ENCODE measurements at regions not wholly inside any gene's neighbourhood (a gene's known extent, or its start where the extent isn't known, plus 50 kb on each side); places are given as distances from the start of the nearest gene placed in this dataset.
A peak's percentile ranks its signal among the peaks of the same experiment; 100 is the strongest.
"Not testable (repeated sequence)": the region's sequence is repeated elsewhere in the genome, so short reads cannot be mapped to it uniquely, and the experiment has no call there.

- DNase-seq (ENCODE audit: low spot score in 2 of 2): no peak
Observed at GRCh38 chr4:3372264-3372932, 69.4 kb upstream of the HGFAC start.

GRCh38 chr4:3372933-3373465 lies 68.8 kb upstream of the HGFAC start:
- Mint-ChIP-seq H3K9me3 (no peaks in the 10 kb centered on the region), H3K27ac (no peak overlapping the region), H3K36me3 (no peaks in the 10 kb centered on the region)
- ATAC-seq: peak in 1 of 2 donors; percentile 50
- no peak for DNase-seq (ENCODE audit: low spot score in 2 of 2)

More at GRCh38 chr4:3372264-3372932, 69.4 kb upstream of the HGFAC start:
- Mint-ChIP-seq H3K9me3 (no peaks in the 10 kb centered on the region), H3K36me3 (no peaks in the 10 kb centered on the region), H3K27ac (no peak overlapping the region)
- ATAC-seq: no peak

GRCh38 chr4:3373468-3373867 lies 68.3 kb upstream of the HGFAC start:
- no peak for DNase-seq (ENCODE audit: low spot score in 2 of 2)
- no peak overlapping the region for H3K27ac Mint-ChIP-seq
- no peak for ATAC-seq
- no peaks in the 10 kb centered on the region for H3K36me3 Mint-ChIP-seq
- H3K9me3 Mint-ChIP-seq: no peaks in the 10 kb centered on the region

- H3K36me3 Mint-ChIP-seq: no peaks in the 10 kb centered on the region
- no peaks in the 10 kb centered on the region for H3K9me3 Mint-ChIP-seq
- ATAC-seq (no peak), DNase-seq (ENCODE audit: low spot score in 2 of 2) (no peak)
- H3K27ac Mint-ChIP-seq: peak overlapping the region in 1 of 2 donors; percentile 56
Observed at GRCh38 chr4:3374011-3374645, 67.6 kb upstream of the HGFAC start.

- peaks cover 1 to 2% of the 10 kb centered on the region in 2 donors for H3K9me3 Mint-ChIP-seq
- peak overlapping the region in 1 of 2 donors; percentile 56 for H3K27ac Mint-ChIP-seq
Observed at GRCh38 chr4:3374667-3375066, 67.1 kb upstream of the HGFAC start.

GRCh38 chr4:3375688-3376087 lies 66.1 kb upstream of the HGFAC start:
- Mint-ChIP-seq H3K36me3 (peaks cover 9 to 11% of the 10 kb centered on the region in 2 donors), H3K9me3 (peaks cover 6% of the 10 kb centered on the region in 2 donors), H3K27ac (no peak overlapping the region)
- ATAC-seq (no peak), DNase-seq (ENCODE audit: low spot score in 2 of 2) (no peak)

More at GRCh38 chr4:3374667-3375066, 67.1 kb upstream of the HGFAC start:
- peaks cover 1 to 3% of the 10 kb centered on the region in 2 donors for H3K36me3 Mint-ChIP-seq
- ATAC-seq: no peak
- DNase-seq (ENCODE audit: low spot score in 2 of 2): no peak

- H3K36me3 Mint-ChIP-seq: peaks cover 14 to 17% of the 10 kb centered on the region in 2 donors
- peaks cover 11 to 12% of the 10 kb centered on the region in 2 donors for H3K9me3 Mint-ChIP-seq
- no peak for ATAC-seq
- no peak overlapping the region for H3K27ac Mint-ChIP-seq
- no peak for DNase-seq (ENCODE audit: low spot score in 2 of 2)
Observed at GRCh38 chr4:3376266-3376665, 65.5 kb upstream of the HGFAC start.

GRCh38 chr4:3377557-3377956 lies 64.2 kb upstream of the HGFAC start:
- no peak overlapping the region for H3K27ac Mint-ChIP-seq
- H3K9me3 Mint-ChIP-seq: peaks cover 11 to 17% of the 10 kb centered on the region in 2 donors
- H3K36me3 Mint-ChIP-seq: peaks cover 14 to 18% of the 10 kb centered on the region in 2 donors
- no peak for ATAC-seq
- no peak for DNase-seq (ENCODE audit: low spot score in 2 of 2)

GRCh38 chr4:3380336-3380735 lies 61.4 kb upstream of the HGFAC start:
- H3K9me3 Mint-ChIP-seq: peaks cover 11 to 17% of the 10 kb centered on the region in 2 donors
- not testable (repeated sequence) for ATAC-seq; DNase-seq (ENCODE audit: low spot score in 2 of 2); H3K27ac Mint-ChIP-seq
- H3K36me3 Mint-ChIP-seq: peaks cover 14 to 18% of the 10 kb centered on the region in 2 donors

- not testable (repeated sequence) for ATAC-seq; H3K27ac Mint-ChIP-seq; DNase-seq (ENCODE audit: low spot score in 2 of 2)
- peaks cover 11 to 17% of the 10 kb centered on the region in 2 donors for H3K9me3 Mint-ChIP-seq
- peaks cover 14 to 18% of the 10 kb centered on the region in 2 donors for H3K36me3 Mint-ChIP-seq
Observed at GRCh38 chr4:3381208-3381607, 60.6 kb upstream of the HGFAC start.

- no peak for ATAC-seq
- H3K27ac Mint-ChIP-seq: no peak overlapping the region
- peaks cover 11 to 17% of the 10 kb centered on the region in 2 donors for H3K9me3 Mint-ChIP-seq
- no peak for DNase-seq (ENCODE audit: low spot score in 2 of 2)
- H3K36me3 Mint-ChIP-seq: peaks cover 14 to 18% of the 10 kb centered on the region in 2 donors
Observed at GRCh38 chr4:3382251-3382650, 59.5 kb upstream of the HGFAC start.

GRCh38 chr4:3384391-3384770 lies 57.4 kb upstream of the HGFAC start:
- DNase-seq (ENCODE audit: low spot score in 2 of 2) (no peak), ATAC-seq (no peak)
- peaks cover 14 to 18% of the 10 kb centered on the region in 2 donors for H3K36me3 Mint-ChIP-seq
- no peak overlapping the region for H3K27ac Mint-ChIP-seq
- peaks cover 11 to 17% of the 10 kb centered on the region in 2 donors for H3K9me3 Mint-ChIP-seq

GRCh38 chr4:3384771-3385710 lies 56.7 kb upstream of the HGFAC start:
- peak overlapping the region in 1 of 2 donors; percentile 84 for H3K27ac Mint-ChIP-seq
- no peak for DNase-seq (ENCODE audit: low spot score in 2 of 2)
- peaks cover 6 to 11% of the 10 kb centered on the region in 2 donors for H3K9me3 Mint-ChIP-seq
- peaks cover 9 to 12% of the 10 kb centered on the region in 2 donors for H3K36me3 Mint-ChIP-seq
- peak in 1 of 2 donors; percentile 64 for ATAC-seq

GRCh38 chr4:3385711-3386420 lies 55.9 kb upstream of the HGFAC start:
- no peak for DNase-seq (ENCODE audit: low spot score in 2 of 2)
- Mint-ChIP-seq H3K9me3 (peaks cover 4 to 9% of the 10 kb centered on the region in 2 donors), H3K36me3 (peaks cover 3 to 6% of the 10 kb centered on the region in 2 donors), H3K27ac (peak overlapping the region in 1 of 2 donors; percentile 84)
- ATAC-seq: peak in 1 of 2 donors; percentile 42

- Mint-ChIP-seq H3K27ac (peak overlapping the region in 1 of 2 donors; percentile 84), H3K36me3 (no peaks in the 10 kb centered on the region), H3K9me3 (peaks cover 0 to 2% of the 10 kb centered on the region in 2 donors)
- no peak for ATAC-seq
- DNase-seq (ENCODE audit: low spot score in 2 of 2): no peak
Observed at GRCh38 chr4:3386526-3386925, 55.2 kb upstream of the HGFAC start.
